CD8-positive, alpha-beta memory T cell (primary cell): ENCODE measurements at regions not wholly inside any gene's neighbourhood (a gene's known extent, or its start where the extent isn't known, plus 50 kb on each side); places are given as distances from the start of the nearest gene placed in this dataset.

Experiments used
- CTCF ChIA-PET: fragments of 350-600 bp; sonication (Branson Sonifier 250); formaldehyde crosslinking; loops from one replicate; lab custom pipeline; 2021; ENCODE audit warnings: antibody characterized with exemption; lab: Charles Lee
- POLR2A ChIA-PET: fragments of 350-600 bp; sonication (Branson Sonifier 250); formaldehyde crosslinking; loops from one replicate; lab custom pipeline; 2021; ENCODE audit warnings: antibody characterized with exemption; lab: Charles Lee
- DNase-seq, 5 donors: peaks; one replicate each; pipeline versions ENCODE4 v3.0.0 to v3.0.0-alpha.2; 2020 to 2022; ENCODE audit warnings: mixed read lengths in 1 of 5
- H3K27ac ChIP-seq: one replicate; pipeline ENCODE4 v1.7.0; 2013; ENCODE audit warnings: low read depth, mild to moderate bottlenecking, low read length, moderate library complexity
- H3K27me3 ChIP-seq: 2 replicates; pipeline ENCODE4 v1.7.0; 2013; ENCODE audit warnings: low read length, mild to moderate bottlenecking; ENCODE audit not compliant: insufficient read depth, poor library complexity, severe bottlenecking
- H3K36me3 ChIP-seq: 2 replicates; pipeline ENCODE4 v1.7.0; 2013; ENCODE audit warnings: mild to moderate bottlenecking, low read length, moderate library complexity; ENCODE audit not compliant: insufficient read depth
- H3K4me1 ChIP-seq: 2 replicates; pipeline ENCODE4 v1.7.0; 2013; ENCODE audit warnings: mild to moderate bottlenecking, low read length, moderate library complexity; ENCODE audit not compliant: insufficient read depth
- H3K4me3 ChIP-seq: 2 replicates; pipeline ENCODE4 v1.7.0; 2013; ENCODE audit warnings: mild to moderate bottlenecking, low read length
- H3K9me3 ChIP-seq: 2 replicates; pipeline ENCODE4 v1.7.0; 2013; ENCODE audit warnings: mild to moderate bottlenecking, low read length
- H3K27ac Mint-ChIP-seq, 8 donors: one replicate each; pipeline ENCODE4 v1.8.0; 2020 to 2021; ENCODE audit warnings: mixed read lengths in 8 of 8, mild to moderate bottlenecking in 6 of 8, inconsistent platforms in 3 of 8, moderate library complexity in 3 of 8
- H3K27me3 Mint-ChIP-seq, 2 donors: one replicate each; pipeline ENCODE4 v1.8.0; 2020 to 2021; ENCODE audit warnings: mixed read lengths in 2 of 2, mild to moderate bottlenecking in 1 of 2, moderate library complexity in 1 of 2
- H3K36me3 Mint-ChIP-seq, 3 donors: one replicate each; pipeline ENCODE4 v1.8.0; 2020 to 2021; ENCODE audit warnings: mixed read lengths in 3 of 3, inconsistent platforms in 1 of 3, mild to moderate bottlenecking in 1 of 3
- H3K4me1 Mint-ChIP-seq, 3 donors: one replicate each; pipeline ENCODE4 v1.8.0; 2020 to 2021; ENCODE audit warnings: mixed read lengths in 3 of 3, inconsistent platforms in 1 of 3, mild to moderate bottlenecking in 1 of 3
- H3K4me3 Mint-ChIP-seq, 7 donors: one replicate each; pipeline ENCODE4 v1.8.0; 2020 to 2021; ENCODE audit warnings: mixed read lengths in 7 of 7, mild to moderate bottlenecking in 6 of 7, moderate library complexity in 4 of 7, inconsistent platforms in 2 of 7
- H3K9me3 Mint-ChIP-seq, 5 donors: one replicate each; pipeline ENCODE4 v1.8.0; 2020 to 2022; ENCODE audit warnings: mixed read lengths in 5 of 5, mild to moderate bottlenecking in 3 of 5, moderate library complexity in 2 of 5, inconsistent platforms in 1 of 5

DNA sequence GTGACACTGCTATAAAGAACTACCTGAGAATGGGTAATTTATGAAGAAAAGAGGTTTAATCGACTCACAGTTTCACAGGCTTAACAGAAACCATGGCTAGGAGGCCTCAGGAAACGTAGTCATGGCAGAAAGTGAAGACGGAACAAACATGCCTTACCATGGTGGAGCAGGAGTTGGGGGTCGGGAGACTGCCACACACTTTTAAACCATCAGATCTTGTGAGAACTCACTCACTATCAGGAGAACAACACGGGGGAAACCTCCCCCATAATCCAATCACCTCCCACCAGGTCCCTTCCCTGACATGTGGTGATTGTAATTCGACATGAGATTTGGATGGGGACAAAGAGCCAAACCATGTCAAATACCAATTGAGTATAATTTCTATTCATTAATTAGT lies 2392.6 kb upstream of the C9orf72 start:
- no peaks in the 10 kb centered on the region for H3K36me3 ChIP-seq
- H3K4me3 ChIP-seq: no peak overlapping the region
- H3K9me3 ChIP-seq: no peaks in the 10 kb centered on the region
- Mint-ChIP-seq H3K27ac (no peak overlapping the region), H3K27me3 (no peaks in the 10 kb centered on the region), H3K9me3 (peaks cover 0 to 5% (median 3%) of the 10 kb centered on the region in 5 donors), H3K4me1 (no peaks in the 10 kb centered on the region), H3K4me3 (no peak overlapping the region), H3K36me3 (no peaks in the 10 kb centered on the region)
- no peak overlapping the region for H3K27ac ChIP-seq
- ChIA-PET POLR2A (no interaction called here), CTCF (no interaction called here)
- no peak for DNase-seq
- no peaks in the 10 kb centered on the region for H3K4me1 ChIP-seq
- no peaks in the 10 kb centered on the region for H3K27me3 ChIP-seq

DNA sequence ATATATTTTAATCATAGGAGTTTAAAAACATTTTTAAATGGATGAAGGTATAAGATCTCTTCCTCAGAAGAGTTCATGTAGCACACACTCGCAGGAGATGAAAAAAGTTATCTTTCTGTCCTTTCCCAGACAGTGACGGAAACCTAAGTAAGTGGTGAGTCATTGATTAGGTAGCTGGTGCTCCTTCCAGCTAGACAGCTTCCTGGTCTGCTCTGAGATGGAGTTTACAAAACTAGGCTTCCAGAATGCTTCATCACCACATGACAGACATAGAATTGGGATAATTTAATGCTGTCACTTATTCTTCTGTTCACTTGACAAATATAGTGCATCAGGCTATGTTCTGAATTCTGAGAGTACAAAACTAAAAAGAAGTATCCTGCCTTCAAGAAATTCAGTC lies 2393.0 kb upstream of the C9orf72 start:
- Histone ChIP-seq H3K27me3 (no peaks in the 10 kb centered on the region), H3K36me3 (no peaks in the 10 kb centered on the region), H3K4me1 (no peaks in the 10 kb centered on the region), H3K9me3 (no peaks in the 10 kb centered on the region), H3K4me3 (no peak overlapping the region), H3K27ac (no peak overlapping the region)
- H3K27ac Mint-ChIP-seq: no peak overlapping the region
- H3K36me3 Mint-ChIP-seq: no peaks in the 10 kb centered on the region
- H3K9me3 Mint-ChIP-seq: peaks cover 0 to 5% (median 3%) of the 10 kb centered on the region in 5 donors
- CTCF ChIA-PET: no interaction called here
- H3K4me3 Mint-ChIP-seq: no peak overlapping the region
- no peak for DNase-seq
- no peaks in the 10 kb centered on the region for H3K27me3 Mint-ChIP-seq
- POLR2A ChIA-PET: no interaction called here
- H3K4me1 Mint-ChIP-seq: no peaks in the 10 kb centered on the region

DNA sequence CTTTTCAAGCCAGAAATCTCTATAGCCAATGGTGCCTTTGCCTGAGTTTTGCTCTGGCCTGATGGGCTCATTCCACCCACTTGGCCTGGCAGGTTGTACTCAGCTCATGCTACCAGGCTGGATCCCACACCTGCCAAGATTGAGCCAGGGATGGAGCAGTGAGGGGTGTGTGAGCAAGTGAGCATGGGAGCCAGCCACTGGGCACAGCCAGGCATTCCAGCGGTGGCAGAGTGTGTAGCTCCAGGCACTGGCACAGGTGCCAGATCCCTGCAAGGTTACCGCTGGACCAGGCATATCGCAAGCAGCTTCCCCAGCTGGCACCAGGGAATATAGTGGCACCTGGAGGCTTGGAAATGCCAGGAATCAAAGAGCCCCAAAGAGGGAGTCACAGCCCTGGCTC lies 2395.6 kb upstream of the C9orf72 start:
- Histone ChIP-seq H3K36me3 (no peaks in the 10 kb centered on the region), H3K4me1 (no peaks in the 10 kb centered on the region), H3K4me3 (no peak overlapping the region), H3K9me3 (no peaks in the 10 kb centered on the region), H3K27me3 (no peaks in the 10 kb centered on the region), H3K27ac (no peak overlapping the region)
- Mint-ChIP-seq H3K27me3 (no peaks in the 10 kb centered on the region), H3K4me1 (no peaks in the 10 kb centered on the region), H3K27ac (no peak overlapping the region), H3K36me3 (no peaks in the 10 kb centered on the region), H3K9me3 (peaks cover 0 to 5% (median 3%) of the 10 kb centered on the region in 5 donors), H3K4me3 (no peak overlapping the region)
- no peak for DNase-seq
- CTCF ChIA-PET: no interaction called here
- POLR2A ChIA-PET: no interaction called here

DNA sequence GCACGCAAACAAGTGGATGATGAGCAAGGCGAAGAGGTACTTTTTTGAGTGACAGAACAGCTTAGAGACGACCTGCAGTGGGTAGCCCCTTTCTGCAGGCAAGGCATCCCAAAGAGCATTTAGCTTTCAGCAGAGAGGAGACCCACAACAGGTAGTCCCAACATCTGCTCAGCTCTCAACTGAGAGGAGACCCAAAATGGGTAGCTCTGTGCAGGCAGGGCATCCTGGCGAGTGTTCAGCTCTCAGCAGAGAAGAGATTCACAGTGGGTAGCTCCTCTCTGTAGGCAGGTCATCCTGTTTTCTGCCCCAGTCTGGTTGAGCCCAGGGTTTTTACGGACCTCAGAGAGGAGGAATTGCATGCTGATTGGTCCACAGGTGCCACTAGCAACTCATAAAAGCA lies 2396.1 kb upstream of the C9orf72 start:
- no peaks in the 10 kb centered on the region for H3K4me1 ChIP-seq
- no peaks in the 10 kb centered on the region for H3K9me3 ChIP-seq
- H3K4me3 ChIP-seq: no peak overlapping the region
- no peak for DNase-seq
- no peaks in the 10 kb centered on the region for H3K36me3 Mint-ChIP-seq
- H3K36me3 ChIP-seq: no peaks in the 10 kb centered on the region
- POLR2A ChIA-PET: no interaction called here
- no peaks in the 10 kb centered on the region for H3K4me1 Mint-ChIP-seq
- H3K27ac ChIP-seq: no peak overlapping the region
- no peaks in the 10 kb centered on the region for H3K27me3 Mint-ChIP-seq
- H3K27me3 ChIP-seq: no peaks in the 10 kb centered on the region
- H3K4me3 Mint-ChIP-seq: no peak overlapping the region
- no peak overlapping the region for H3K27ac Mint-ChIP-seq
- H3K9me3 Mint-ChIP-seq: peaks cover 0 to 5% (median 0%) of the 10 kb centered on the region in 5 donors
- CTCF ChIA-PET: no interaction called here

DNA sequence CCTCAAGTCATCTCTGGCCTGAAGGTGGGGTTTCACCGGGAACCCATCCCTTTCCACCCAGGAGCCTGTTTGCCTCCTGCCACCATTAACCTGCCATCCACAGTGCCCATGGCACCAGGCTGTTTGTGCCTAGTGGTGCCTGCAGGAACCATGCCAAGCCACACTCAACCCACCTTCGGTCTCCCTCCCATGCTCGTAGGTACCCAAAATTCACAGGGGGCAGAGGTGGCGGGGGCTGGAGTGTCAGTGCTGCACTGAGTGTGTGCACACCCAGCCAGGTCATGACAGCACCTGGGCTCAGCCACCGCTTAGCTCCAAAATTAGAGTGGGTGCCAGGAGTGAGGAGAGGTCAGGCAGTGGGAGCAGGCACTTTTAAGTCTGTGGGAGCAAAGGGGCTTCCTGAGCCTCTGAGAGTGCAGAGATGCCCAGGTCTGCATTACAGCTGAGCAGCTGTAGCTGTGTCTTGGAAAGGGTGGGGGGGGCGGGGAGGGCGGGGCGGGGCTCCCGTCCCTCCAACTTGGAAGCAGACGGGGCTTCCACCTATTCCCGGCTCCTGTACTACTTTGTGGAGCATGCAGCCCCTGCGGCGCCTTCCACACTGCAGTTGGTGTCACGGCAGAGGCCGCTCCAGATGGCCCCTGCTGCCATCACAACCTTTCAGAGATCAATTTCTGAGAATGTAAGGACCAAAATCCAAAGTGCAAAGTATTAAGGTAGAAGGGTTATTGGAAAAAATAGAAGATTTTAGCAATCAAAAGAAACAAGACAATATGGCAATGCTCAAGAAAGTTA lies 2396.8 kb upstream of the C9orf72 start:
- Histone ChIP-seq H3K9me3 (no peaks in the 10 kb centered on the region), H3K27me3 (no peaks in the 10 kb centered on the region), H3K36me3 (no peaks in the 10 kb centered on the region), H3K4me3 (no peak overlapping the region), H3K27ac (no peak overlapping the region), H3K4me1 (no peaks in the 10 kb centered on the region)
- Mint-ChIP-seq H3K27me3 (no peaks in the 10 kb centered on the region), H3K4me3 (no peak overlapping the region), H3K9me3 (peaks cover 0 to 5% (median 1%) of the 10 kb centered on the region in 5 donors), H3K36me3 (no peaks in the 10 kb centered on the region), H3K4me1 (no peaks in the 10 kb centered on the region), H3K27ac (no peak overlapping the region)
- ChIA-PET CTCF (no interaction called here), POLR2A (no interaction called here)
- no peak for DNase-seq

DNA sequence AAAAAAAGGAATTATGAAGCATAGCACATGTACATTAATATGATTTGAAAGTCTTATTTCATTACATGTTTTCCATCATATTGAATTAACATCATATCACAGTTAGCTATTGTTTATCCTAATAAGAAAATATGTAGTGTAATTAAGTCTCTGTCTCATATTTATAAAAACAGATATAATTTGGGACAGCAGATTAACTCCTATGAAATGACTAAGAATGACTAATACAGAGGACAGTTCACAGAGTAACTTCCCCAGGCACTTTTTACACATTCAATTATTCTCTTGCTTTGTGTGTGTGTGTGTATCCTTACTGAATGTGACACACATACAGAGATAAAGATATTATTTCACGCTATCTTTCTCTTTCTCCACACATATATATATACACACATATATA lies 2400.9 kb upstream of the C9orf72 start:
- H3K36me3 Mint-ChIP-seq: no peaks in the 10 kb centered on the region
- H3K9me3 Mint-ChIP-seq: peaks cover 0 to 5% (median 2%) of the 10 kb centered on the region in 5 donors
- no peaks in the 10 kb centered on the region for H3K9me3 ChIP-seq
- no peaks in the 10 kb centered on the region for H3K27me3 Mint-ChIP-seq
- no peaks in the 10 kb centered on the region for H3K36me3 ChIP-seq
- DNase-seq: no peak
- ChIA-PET POLR2A (no interaction called here), CTCF (no interaction called here)
- H3K4me3 Mint-ChIP-seq: no peak overlapping the region
- H3K4me1 Mint-ChIP-seq: no peaks in the 10 kb centered on the region
- no peaks in the 10 kb centered on the region for H3K4me1 ChIP-seq
- H3K4me3 ChIP-seq: no peak overlapping the region
- H3K27ac Mint-ChIP-seq: no peak overlapping the region
- H3K27me3 ChIP-seq: no peaks in the 10 kb centered on the region
- H3K27ac ChIP-seq: no peak overlapping the region

DNA sequence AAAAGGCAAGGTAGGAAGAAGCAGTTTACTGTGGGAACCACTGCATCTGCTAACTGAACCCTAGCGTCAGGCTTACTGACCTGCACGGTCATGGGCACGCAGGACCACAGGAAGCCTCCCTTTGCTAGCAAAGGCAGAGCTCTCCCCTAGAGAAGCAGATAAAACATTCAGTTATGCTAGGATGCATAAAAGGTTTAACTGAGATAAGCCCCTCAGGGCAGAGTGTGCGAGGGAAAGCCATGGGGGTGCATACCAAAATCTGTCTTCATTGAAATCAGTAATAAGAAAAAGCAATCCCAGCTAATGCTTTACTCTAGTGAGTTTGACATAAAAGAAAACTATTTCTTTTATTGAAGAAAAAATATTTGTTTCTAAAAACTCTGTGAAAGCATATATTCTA lies 2403.7 kb upstream of the C9orf72 start:
- H3K4me1 ChIP-seq: no peaks in the 10 kb centered on the region
- Mint-ChIP-seq H3K4me3 (no peak overlapping the region), H3K36me3 (no peaks in the 10 kb centered on the region), H3K27ac (no peak overlapping the region), H3K9me3 (peaks cover 0 to 5% (median 2%) of the 10 kb centered on the region in 5 donors), H3K4me1 (no peaks in the 10 kb centered on the region), H3K27me3 (no peaks in the 10 kb centered on the region)
- no peak overlapping the region for H3K4me3 ChIP-seq
- no peak for DNase-seq
- H3K27me3 ChIP-seq: no peaks in the 10 kb centered on the region
- no peaks in the 10 kb centered on the region for H3K36me3 ChIP-seq
- CTCF ChIA-PET: no interaction called here
- POLR2A ChIA-PET: no interaction called here
- no peaks in the 10 kb centered on the region for H3K9me3 ChIP-seq
- H3K27ac ChIP-seq: no peak overlapping the region

DNA sequence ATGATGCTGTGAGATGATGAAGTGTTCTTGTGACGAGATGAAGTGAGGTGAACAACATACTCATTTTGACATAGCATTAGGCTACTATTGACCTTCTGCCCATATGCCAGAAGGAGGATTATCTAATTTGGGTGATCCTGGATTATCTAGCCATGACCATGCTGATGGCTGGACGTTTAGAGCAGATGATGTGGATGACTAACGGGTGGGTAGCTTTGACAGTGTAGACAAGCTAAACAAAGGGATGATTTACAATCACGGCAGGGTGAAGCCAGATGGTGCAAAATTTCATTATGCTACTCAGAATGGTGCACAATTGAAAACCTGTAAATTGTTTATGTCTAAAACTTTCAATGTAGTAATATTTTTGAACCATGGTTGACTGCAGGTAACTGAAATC lies 2403.4 kb upstream of the ACO1 start:
- no peaks in the 10 kb centered on the region for H3K4me1 ChIP-seq
- H3K27me3 ChIP-seq: no peaks in the 10 kb centered on the region
- no peaks in the 10 kb centered on the region for H3K36me3 Mint-ChIP-seq
- ChIA-PET POLR2A (no interaction called here), CTCF (no interaction called here)
- no peaks in the 10 kb centered on the region for H3K4me1 Mint-ChIP-seq
- peaks cover 0 to 8% (median 0%) of the 10 kb centered on the region in 5 donors for H3K9me3 Mint-ChIP-seq
- H3K27me3 Mint-ChIP-seq: no peaks in the 10 kb centered on the region
- no peaks in the 10 kb centered on the region for H3K36me3 ChIP-seq
- no peaks in the 10 kb centered on the region for H3K9me3 ChIP-seq
- H3K27ac ChIP-seq: no peak overlapping the region
- no peak overlapping the region for H3K27ac Mint-ChIP-seq
- no peak overlapping the region for H3K4me3 Mint-ChIP-seq
- H3K4me3 ChIP-seq: no peak overlapping the region
- no peak for DNase-seq
